ENCODE measurements at regions not wholly inside any gene's neighbourhood (a gene's known extent, or its start where the extent isn't known, plus 50 kb on each side); places are given as distances from the start of the nearest gene placed in this dataset.
A peak's percentile ranks its signal among the peaks of the same experiment; 100 is the strongest.
"Not testable (repeated sequence)": the region's sequence is repeated elsewhere in the genome, so short reads cannot be mapped to it uniquely, and the experiment has no call there.

DNA sequence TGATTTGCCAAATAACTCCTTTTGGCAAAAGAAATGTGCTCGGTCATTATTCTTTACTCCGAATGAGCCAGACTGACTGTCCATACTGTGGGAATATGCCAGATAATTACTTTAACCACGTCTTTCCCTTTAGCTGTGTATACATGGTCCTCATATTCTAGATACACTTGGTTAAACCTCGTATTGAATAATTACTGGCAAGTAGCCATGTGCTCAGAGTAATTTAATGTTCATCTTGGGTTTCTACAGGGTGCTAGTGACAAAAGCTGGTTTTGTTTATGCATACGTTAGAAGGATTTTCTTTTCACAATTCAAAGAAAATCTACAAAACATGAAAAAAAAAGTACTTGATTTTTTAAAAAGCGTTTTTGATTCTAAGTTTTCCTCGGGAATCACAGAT, 540.3 kb downstream of the KCNJ2 start:
- peak; percentile 19 to 23 for DNase-seq

GRCh38 chr17:70713694-70714093, 544.4 kb downstream of the KCNJ2 start:
- no peak for DNase-seq

GRCh38 chr17:70716551-70716950, 547.2 kb downstream of the KCNJ2 start:
- DNase-seq: no peak

- DNase-seq: no peak
Observed at GRCh38 chr17:70717042-70717441, 547.7 kb downstream of the KCNJ2 start.

GRCh38 chr17:70736375-70736957, 567.1 kb downstream of the KCNJ2 start:
- DNase-seq: no peak

DNA sequence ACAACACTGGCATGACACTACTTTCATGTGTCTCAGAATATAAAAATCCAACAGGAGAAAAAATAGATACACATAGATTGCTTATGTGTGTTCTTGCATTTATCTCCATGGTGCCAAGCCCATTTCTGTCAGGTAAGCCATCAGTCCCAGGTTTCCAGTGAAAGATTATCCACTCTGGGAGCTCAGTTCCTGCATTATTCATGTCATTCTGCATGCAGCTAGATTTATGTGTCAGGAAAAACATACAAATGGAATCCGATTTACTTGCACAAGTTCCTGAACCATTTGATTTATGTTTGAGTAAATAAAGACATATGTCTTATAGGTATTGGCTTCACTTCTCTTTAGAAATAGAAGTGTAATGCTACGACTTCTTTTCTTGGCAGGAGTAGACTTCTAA, 569.7 kb downstream of the KCNJ2 start:
- no peak for DNase-seq

DNA sequence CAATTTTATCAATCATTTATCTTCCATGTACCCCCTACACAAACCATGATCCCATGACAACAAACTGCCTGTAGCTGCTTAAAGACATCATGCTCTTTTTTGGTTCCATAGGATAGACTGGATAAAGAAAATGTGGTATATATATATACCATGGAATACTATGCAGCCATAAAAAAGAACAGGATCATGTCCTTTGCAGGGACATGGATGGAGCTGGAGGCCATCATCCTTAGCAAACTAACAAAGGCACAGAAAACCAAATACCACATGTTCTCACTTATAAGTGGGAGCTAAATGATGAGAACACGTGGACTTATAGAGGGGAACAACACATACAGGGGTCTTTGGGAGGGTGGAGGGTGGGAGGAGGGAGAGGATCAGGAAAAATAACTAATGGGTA, 577.2 kb downstream of the KCNJ2 start:
- DNase-seq: not testable (repeated sequence)

- DNase-seq: no peak
Observed at GRCh38 chr17:70750983-70751382, 581.7 kb downstream of the KCNJ2 start.

DNA sequence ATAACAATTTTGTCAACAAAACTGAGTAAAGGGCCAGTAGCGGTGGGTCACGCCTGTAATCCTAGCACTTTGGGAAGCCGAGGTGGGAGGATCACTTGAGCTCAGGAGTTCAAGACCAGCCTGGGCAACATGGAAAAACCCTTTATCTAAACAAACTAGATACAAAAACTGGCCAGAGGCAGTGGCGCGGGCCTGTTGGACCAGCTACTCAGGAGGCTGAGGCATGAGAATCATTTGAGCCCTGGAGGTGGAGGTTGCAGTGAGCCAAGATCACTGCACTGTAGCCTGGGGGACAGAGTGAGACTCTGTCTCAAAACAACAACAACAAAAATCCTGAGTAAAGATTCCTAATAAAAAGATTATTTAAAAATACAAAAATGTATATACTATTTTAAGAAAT, 583.1 kb downstream of the KCNJ2 start:
- not testable (repeated sequence) for DNase-seq

DNA sequence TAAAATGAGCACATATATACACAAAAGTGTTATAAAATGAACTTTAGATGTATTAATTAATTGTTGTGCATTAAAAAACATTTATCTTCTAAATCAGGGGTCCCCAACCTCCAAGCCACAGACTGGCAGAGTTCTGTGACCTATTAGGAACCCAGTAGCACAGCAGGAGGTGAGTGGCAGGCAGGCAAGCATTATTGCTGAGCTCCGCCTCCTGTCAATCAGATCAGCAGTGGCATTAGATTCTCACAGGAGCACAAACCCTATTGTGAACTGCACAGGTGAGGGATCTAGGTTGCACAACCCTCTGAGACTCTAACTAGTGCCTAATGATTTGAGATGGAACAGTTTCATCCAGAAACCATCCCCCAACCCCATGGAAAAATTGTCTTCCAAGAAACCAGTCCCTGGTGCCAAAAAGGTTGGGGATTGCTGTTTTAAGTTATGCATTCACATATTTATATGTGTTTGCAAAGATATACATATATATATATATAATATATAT, 583.7 kb downstream of the KCNJ2 start:
- no peak for DNase-seq

GRCh38 chr17:70763018-70763417, 593.7 kb downstream of the KCNJ2 start:
- no peak for DNase-seq

DNA sequence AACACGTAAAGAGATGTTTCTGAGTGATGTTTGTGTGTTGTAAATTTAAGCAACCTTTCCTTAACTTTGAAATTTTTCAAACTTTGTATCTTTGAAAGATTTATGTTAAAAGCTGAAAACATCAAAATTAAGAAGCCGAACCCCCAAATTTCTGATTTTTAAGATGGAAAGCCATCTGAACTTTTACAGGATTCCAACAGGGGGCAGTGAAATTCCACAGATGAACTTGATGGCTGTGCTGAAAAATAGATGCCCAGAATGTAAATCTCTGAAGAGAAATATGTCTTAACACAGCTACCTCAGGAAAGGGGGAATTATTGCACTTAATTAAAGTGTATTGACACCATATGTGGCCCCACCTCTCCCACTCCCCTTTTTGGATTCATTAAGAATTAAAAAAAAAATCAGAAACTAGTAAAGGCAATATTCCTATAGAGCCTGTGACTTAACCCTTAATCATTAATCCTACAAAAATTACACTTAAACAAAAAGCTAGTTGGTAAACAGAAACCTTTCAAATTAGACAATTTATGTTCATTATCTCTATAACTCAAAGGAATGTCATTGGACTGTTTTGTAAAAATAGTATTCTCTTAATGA, 597.9 kb downstream of the KCNJ2 start:
- peak in 1 of 2 donors; percentile 31 for DNase-seq

DNA sequence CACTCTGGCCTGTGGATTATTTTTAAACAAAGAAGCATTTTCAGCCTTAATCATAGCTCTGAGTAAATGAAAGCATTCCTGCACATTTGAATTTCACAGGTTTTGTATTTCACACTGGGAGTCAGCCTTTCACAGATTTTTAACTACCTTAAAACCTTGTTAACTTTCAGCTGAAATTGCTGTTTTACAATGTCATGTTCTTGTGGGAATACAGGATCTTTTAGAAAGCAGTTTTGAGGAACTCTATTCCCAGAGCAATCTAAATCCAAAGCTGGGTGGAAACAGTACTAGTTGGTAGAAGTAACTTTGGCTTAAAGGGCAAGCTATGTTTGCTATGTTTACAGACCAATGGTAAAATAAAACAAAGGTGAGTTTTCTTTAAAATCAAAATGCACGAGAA, 600.6 kb downstream of the KCNJ2 start:
- no peak for DNase-seq

DNA sequence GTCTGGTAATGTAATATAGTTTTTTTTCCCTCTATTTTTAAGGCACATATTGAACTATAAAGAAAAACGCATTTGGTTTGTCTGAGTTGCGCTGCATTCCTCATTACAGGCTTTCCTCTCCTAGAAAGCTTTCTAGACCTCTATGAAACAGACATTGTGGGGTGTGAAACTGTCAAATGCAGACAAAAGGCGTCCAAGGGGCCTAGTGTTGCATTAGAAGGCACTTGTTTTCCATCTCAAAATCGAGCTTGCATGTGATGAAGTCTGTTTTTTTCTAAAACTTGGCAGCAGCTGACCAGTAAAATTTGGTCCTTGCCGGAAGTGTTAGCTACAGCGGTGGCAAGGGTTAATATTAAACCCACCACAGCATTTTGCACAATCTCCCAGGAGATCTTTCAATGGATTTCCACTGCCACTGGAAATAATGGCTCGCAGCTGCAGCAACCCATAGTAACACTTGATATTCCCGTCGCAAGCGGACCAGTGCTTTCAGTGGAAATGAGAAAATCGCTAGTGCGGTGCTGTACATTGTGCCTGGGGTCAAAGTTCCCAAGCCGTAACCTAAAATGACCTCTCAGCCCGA, 602.6 kb downstream of the KCNJ2 start:
- DNase-seq: no peak

DNA sequence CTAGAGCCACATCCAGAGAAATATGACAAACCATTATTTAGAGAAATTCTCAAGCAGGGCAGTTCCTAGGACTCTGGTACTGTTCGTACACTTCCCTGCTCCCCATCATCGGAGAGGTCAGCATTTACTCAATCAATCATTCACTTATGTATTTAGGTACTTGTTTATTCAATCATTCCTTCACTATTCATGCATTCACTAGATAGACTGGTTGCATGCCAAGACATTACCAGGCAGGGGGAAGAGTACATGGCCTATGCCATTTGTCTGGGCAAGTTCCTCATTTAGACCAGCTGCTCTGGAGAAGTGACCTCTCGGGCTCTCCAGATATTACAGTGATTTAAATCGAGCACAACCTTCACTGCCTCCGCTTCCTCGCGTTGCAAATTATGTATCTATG, 603.4 kb downstream of the KCNJ2 start:
- DNase-seq: no peak

DNA sequence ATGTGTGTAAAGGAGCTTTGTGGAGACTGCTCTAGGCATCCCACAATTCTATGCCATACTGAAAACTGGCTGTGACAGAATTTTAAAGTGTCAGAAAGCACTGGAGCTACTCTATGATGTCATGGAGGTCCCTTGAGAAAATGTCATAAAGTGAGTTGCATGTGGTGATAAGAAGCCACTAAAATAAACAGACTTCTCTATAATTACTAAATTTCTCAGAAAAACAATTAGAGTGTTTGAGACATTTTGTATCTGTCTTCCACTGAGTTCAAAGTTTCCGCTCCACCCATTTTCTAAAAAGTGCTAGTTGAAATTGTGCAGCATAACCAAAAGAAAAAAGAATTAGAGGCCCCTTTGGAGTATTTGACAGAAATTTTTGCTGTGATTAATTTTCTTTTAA, 603.9 kb downstream of the KCNJ2 start:
- DNase-seq: peak; percentile 35 to 60

- DNase-seq: no peak
Observed at GRCh38 chr17:70774339-70775117, 605.2 kb downstream of the KCNJ2 start.

DNA sequence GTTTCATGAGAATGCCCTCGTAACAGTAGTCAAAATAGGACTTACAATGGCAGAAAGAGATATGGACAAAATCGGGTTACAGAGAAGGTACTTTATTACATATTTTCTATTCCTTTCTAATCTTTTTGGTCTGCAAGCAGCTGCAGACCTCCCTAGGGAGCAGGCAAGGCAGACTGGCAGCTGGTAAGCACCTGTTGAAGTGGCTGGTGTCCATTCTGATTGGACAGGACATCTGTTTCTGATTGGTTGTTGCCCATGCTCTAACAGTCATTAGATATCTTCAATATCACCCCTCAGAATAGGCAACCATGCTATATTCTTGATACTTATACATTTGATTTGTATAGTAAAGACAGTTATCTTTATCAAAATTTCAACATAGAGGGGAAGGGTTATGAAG, 606.3 kb downstream of the KCNJ2 start:
- DNase-seq: no peak

DNA sequence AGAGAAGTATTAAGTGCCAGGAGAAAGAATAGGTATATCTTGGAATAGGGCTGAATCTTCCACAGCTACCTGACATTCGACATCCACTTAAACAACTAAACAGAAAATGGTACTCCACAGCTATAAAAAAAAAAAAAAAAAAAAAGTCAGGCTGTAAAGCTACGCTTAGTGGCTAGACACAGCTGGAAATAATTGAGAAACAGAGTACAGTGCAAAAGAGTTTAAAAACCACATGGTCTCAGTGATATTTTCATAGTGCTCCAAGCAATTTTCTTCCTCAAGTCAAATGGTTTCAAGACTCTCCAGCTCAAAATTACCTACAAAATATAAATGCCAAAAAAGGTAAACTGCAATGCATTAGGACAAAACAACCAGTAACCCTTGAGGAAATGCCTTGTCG, 607.1 kb downstream of the KCNJ2 start:
- DNase-seq: no peak

DNA sequence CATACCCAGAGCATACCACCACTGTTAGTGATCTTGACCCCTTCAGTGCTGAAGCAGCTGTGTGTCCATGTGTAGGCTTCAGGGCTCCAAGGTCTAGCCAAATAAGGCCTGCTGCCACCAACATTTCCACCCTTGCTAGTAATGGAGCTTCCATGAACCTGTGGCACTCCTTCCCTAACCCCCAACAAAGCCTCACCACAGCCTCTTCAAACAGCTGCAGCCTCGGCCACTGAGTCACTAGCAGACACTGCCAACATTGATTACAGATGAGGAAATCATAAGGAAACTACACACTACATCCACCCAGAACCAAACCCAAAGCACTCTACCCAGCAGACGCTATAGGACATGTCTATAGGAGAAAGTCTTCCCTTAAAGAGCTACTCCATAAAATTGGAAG, 610.7 kb downstream of the KCNJ2 start:
- no peak for DNase-seq

DNA sequence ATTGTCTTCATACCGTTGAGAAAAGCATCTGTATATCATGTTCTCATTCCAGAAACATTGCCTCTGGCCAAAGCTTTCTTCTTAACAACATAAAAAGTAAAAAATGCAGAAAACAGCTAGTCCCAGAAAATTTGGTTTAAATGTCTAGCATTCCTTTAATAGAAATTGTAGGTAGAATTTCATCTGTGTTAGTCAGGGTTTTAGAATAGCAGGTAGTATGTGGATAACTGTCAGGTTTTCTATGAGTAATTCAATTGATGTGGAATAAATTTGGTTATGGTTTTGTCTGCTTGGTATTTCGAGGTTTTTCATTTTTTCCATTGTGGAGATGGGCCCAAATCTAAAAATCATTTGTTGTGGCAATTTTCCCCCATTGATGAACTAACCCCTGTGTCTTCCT, 616.7 kb downstream of the KCNJ2 start:
- DNase-seq: no peak

DNA sequence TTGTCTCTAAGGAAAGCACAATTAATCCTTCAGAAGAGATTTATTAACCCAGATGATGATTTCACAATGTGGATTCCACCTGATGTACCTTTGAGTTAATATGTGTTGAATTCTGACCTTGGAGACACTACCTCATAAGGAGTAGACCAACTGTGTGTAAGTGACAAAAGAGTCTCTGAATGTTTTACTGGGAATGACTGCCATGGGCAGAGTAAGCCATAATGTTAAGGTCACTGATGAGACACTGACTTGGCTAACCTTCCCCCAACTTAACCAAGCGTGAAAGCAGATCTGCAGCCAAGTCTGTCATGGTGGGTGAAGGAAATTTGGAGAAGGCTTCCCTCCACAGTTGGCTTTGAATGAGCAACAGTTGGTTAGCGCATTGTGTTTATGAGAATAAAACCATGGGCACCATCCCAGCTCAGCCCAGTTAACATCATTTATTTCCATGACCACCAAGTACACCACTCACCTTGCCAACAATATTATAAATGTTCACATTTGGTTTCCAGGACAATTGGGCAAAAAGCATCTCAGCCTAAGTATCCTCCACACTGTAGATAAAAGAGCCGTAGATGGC, 618.5 kb downstream of the KCNJ2 start:
- DNase-seq: no peak

All from right lung (tissue), 2 donors.